Stromal cell of bone marrow (primary cell): ENCODE measurements at regions not wholly inside any gene's neighbourhood (a gene's known extent, or its start where the extent isn't known, plus 50 kb on each side); places are given as distances from the start of the nearest gene placed in this dataset.
"Not testable (repeated sequence)": the region's sequence is repeated elsewhere in the genome, so short reads cannot be mapped to it uniquely, and the experiment has no call there.

Source experiments
- DNase-seq: peaks from one replicate; pipeline ENCODE4 v3.0.0-alpha.2; 2012; ENCODE audit warnings: low read depth

- no peak for DNase-seq
Measured at GRCh38 chr16:51852892-51853291, 694.1 kb downstream of the TOX3 start.

DNA sequence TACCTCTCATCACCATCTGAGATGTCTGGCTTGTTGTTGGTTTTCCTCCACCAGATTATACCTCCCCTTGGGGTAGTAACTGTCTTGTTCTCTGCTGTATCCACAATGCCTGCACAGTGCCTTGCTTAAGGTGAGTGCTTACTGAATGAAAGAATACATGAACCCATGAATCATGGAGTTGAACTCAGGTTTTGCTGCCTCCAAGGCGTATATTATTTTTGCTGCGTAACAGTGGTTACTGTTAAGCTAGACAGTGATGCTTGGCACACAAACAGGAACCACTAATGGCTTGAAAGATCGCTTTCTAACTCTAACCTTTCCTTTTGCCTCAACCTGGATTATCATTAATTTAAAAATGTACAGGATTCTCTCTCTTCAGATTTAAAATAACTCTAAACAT is 695.8 kb downstream of the TOX3 start:
- DNase-seq = no peak

DNA sequence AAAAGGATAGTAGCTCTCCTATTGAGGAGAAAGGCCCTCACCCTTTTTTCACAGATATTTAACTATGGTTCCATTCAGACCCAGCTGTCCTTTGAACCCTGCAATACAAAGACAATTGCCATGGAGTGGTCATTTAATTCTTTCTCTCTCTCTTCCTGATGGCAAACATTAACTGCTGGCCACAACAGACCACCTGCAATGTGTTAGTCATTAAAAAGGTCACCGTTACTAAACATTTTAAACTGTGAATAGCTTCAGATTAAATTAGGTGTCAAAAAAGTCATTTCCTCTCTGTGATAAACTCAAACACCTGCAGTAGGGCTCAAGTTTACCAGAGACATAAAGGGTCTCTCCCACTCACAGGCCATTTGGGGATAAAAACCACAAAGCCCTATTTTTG is 697.2 kb downstream of the TOX3 start:
- DNase-seq = no peak

- DNase-seq = no peak
Measured at GRCh38 chr16:51845586-51846305, 694.7 kb upstream of the SALL1 start.

DNA sequence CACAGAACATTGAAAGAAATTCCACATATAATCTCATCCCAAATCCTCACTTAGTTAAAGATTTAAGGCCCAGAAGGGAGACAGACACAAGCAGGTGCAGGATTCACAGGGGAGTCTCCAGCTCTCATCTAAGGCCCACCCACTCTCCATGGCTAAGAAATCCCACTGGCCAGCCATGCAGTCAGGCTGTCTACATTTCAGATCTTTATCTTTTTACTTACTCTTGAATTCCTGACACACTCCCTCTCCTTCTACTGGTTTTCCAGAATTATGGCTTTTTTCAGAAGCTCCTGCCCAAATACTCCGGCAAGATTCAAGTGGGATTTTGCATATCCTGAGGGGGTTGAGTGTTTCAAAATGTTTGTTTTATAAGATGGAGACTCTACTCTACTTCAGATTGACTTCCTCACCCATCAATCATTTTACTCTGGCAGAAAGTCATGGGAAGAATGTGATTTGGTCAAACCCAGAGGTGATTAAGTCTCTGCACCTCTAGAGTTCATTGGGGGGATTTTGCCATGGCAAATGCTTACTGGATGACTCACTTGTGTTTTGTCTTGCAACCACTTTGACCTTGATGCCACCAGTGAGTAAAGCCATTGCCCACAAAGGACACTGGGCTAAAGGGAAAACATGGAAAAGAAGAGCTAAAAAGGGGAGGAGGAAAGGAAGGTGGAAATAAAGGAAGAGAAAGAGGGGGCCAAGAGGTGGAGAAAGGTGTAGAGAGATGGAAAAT is 688.8 kb upstream of the SALL1 start:
- DNase-seq = no peak

GRCh38 chr16:51834794-51835193 is 683.7 kb upstream of the SALL1 start:
- no peak for DNase-seq

DNA sequence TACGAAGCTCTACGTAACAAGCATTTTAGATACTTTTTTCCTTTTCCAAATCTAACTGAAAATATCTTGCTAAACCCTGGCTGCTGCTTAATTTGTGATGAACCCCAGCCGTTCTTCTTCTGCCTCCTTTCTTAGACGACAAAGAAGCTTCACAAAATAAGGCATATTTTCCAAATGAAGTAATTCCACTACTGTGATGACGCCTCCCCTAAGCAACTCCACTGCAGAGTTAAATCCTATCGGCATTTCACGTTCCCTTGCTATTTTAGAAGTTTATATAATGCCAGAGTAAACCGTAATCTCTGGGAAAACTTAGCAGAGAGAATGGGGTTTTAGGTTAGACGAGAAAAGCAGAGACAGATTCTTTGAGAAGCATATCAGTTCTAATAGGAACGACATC is 683.1 kb upstream of the SALL1 start:
- DNase-seq = no peak

DNA sequence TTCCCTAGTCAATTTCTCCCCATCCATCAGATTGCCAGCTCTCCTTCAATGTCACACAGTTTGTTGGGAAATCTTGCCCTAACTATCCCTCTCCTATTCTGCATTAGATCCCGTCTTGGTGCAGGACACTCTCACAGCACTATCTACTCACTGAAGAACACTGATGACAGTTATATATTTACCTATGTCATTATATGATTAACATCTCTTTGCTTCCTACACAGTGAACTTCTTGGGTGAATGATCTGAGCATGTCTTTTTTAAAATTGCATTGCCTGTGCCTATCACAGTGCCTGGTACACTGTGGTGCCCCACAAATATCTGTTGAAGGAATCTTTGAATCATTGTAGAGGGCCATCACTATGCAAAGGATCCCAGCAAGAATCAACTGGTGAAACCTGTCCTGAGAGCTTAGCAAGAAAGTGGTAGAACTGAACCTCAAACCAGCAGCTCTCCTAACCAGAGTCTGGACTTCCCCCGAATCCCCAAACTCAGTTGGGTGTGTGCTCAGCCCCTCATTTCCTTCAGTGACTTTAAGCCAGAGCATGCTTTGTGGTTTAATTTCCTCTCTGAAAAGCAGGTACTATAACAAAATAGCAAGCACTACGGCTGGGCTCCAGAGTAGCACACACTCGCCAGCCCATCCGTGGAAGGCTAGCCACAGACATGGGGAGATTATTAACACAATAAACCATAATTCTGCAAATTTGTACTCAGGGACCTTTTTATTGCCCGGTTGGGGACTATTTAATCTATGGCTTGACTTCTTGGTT is 680.7 kb upstream of the SALL1 start:
- no peak for DNase-seq

- DNase-seq = not testable (repeated sequence)
Measured at GRCh38 chr16:51831034-51831433, 680.0 kb upstream of the SALL1 start.

DNA sequence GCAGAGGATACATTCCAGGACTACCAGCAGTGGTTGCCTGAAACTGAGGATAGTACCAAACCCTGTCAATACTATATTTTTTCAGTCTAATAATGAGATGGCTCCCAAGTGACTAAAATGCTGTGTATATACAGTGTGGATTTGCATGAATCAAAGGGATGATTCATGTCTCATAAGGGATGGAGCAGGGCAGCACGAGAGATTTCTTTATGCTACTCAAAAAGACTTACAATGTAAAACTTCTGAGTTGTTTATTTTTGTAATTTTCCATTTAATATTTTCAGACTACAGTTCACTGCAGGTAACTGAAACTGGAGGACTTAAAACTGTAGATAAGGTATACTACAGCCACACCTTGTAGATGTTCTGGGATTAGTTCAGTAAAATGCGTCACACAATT is 674.7 kb upstream of the SALL1 start:
- DNase-seq = no peak

- no peak for DNase-seq
Measured at GRCh38 chr16:51822471-51822870, 671.4 kb upstream of the SALL1 start.

GRCh38 chr16:51821527-51821926 is 670.5 kb upstream of the SALL1 start:
- DNase-seq = no peak

GRCh38 chr16:51820176-51820575 is 669.1 kb upstream of the SALL1 start:
- DNase-seq = no peak

DNA sequence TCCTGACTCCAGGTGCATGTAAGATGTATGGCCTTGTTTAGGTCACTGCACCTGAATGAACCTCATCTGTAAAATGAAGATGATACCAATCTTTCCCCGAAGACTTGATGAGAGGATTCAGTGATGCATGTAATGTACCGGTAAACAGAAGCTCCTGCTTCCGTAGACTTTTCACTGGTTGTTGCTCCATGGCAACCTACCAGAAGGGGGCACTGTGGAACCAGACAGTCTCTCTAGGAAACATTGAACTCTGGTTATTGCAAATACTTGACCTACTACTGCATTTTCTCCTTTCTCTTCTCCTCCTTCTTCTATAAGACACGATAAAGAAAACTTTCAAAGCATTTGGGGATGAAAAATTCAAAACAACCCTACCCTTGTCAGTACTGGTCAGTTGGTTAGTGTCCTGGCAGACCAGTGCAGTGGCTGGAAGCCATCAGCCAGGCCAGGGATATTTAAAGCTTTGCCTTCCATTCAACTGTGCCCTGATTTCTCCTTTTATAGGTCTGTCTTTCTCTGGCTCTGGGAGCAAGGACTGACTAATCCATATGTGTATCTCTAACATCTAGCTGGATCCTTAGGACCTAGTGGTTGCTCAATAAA is 667.4 kb upstream of the SALL1 start:
- no peak for DNase-seq

DNA sequence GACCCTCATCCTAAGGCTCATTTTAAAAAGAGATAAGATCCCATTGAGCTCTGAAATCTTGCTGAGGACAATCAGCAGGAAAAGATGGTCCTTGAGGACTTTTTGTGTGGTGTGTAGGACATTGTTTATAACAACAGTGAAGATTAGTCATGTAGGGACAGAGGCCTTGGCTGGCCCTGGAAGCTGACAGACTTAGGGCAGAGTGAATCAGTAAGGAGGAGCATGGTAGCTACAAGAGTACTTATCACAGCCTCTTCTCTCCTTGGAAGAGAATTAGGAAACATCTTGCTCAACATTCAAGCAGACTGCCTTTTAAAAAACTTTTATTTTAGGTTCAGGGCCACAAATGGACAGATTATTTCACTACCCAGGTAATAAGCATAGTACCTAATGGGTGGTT is 665.9 kb upstream of the SALL1 start:
- DNase-seq = no peak

DNA sequence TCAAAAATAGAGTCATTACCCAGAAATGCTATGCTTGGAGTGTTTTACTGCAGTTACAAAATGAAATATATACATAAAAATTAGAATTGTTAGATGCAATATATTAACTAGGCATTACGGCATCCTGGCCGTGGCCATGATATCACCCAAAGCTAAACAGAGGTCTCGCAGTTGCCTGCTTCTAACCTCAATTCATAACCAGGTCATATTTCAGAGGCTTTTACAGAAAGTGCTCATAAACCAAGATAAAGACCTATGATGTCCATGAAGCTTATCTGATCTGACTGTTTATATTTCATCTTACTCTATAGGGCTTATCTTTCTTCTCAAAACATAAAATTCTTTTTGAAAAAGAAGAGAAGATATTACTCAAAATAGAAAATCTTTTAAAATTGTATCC is 664.5 kb upstream of the SALL1 start:
- no peak for DNase-seq

DNA sequence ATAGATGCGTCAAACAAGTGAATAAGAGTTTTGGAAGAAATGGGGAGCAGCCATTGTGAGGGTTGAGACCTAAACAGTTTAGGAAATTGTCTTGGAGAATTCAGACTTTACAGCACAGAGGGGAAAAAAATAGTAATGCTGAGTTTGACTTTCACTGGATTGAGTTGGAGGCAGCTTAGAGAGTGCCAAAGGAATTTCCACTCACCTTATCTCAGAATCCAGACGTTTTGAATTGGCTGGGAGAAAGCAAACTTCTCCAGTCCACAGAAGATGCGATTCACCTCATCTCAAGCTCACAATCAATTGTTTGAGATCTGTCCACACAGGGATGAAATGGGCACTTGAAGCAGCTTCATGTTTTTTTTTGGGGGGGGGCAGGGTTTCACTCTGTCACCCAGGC is 663.5 kb upstream of the SALL1 start:
- DNase-seq = no peak

- no peak for DNase-seq
Measured at GRCh38 chr16:51813609-51814008, 662.5 kb upstream of the SALL1 start.

GRCh38 chr16:51812945-51813344 is 661.9 kb upstream of the SALL1 start:
- no peak for DNase-seq

DNA sequence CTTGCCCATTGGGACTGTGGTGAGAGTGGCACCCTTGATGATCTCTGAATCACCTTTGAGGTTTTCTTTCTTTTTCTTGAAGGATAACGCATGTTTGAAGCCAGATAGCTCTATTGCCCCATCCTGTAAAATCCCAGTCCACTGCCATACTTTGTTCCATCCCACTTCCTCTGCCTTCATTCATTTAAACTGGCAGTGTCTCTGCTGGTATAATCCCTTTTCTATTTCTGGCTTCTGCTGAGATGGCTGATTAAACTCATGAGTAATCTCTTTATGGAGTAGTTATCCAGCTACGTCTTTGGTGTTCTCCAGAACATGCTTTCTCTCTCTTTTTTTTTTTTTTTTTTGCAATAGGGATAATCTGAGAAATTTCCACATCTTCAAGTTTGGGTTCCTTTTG is 656.5 kb upstream of the SALL1 start:
- no peak for DNase-seq

DNA sequence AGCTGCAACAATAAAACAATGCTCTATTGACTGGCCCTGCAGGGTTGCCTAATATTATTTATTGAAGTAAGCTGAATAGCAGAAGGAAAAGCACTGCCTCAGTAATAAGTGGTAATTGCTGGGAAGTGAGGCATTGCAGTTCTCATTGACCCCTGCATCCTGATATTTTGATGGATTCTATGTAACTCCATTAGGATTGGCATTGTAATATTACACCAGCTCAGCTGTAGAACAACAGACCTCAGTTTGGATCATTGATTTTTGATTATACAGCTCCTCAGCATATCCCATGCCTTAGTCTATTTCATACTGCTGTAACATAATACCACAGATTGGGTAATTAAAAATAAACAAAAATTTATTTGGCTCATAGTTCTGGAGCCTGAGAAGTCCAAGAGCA is 650.6 kb upstream of the SALL1 start:
- DNase-seq = no peak

GRCh38 chr16:51797669-51798259 is 646.7 kb upstream of the SALL1 start:
- no peak for DNase-seq
